RKO (cell line): ENCODE measurements at regions not wholly inside any gene's neighbourhood (a gene's known extent, or its start where the extent isn't known, plus 50 kb on each side); places are given as distances from the start of the nearest gene placed in this dataset.
"Not testable (repeated sequence)": the region's sequence is repeated elsewhere in the genome, so short reads cannot be mapped to it uniquely, and the experiment has no call there.

ENCODE experiments used
- DNase-seq: peaks from one replicate; pipeline ENCODE4 v3.0.0-alpha.2; 2016; ENCODE audit warnings: low spot score

DNA sequence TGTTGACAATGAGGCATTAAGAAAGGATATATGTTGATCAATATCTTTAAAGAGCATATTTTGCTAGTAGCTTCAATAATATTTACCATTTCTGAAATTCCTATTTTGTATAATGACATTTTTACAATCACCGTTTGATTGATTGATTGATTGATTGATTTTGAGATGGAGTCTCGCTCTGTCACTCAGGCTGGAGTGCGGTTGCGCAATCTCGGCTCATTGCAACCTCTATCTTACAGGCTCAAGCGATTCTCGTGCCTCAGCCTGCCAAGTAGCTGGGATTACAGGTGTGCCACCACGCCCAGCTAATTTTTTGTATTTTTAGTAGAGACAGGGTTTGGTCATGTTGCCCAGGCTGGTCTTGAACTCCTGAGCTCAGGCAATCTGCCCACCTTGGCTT is 150.9 kb upstream of the TEX13D start:
- not testable (repeated sequence) for DNase-seq

DNA sequence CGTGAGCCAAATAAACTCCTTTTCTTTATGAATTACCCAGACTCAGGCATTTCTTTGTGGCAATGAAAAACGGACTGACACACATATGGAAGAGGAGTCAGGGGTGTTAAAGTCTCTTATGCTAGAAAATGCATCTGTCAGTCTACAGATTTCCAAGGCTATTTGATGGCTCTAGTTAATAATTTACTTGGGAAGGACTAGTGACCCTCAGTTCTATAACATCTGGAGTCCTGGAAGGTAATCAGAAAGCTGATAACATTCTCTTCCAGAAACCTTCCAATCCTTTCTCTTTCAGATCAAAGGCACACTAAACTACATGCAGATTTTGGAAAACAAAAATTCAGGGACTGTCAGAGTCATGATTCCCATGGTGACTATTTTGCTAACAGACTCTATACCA is 142.0 kb upstream of the TEX13D start:
- DNase-seq = no peak

GRCh38 chrX:124194199-124194598 is 138.3 kb upstream of the TEX13D start:
- no peak for DNase-seq

DNA sequence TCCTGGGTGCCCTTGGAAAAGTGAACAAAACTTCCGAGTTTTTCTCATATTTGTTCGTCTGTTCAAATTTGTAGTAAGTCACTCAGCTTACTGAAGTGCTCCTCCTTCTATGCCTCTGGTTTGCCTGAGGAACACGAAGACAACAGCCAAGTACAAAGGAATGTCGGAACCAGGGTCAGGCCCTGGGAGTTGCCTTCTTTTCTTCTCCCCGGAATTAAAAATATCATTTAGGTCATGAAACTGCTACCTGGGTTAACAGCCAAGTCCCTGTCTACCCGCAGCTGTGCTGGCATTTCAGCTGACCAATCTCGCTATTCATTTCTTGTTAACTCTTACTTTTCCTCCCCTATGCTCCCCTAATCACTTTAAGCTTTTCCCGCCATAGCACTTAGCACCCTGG is 137.6 kb upstream of the TEX13D start:
- no peak for DNase-seq

GRCh38 chrX:124203311-124203710 is 129.1 kb upstream of the TEX13D start:
- no peak for DNase-seq

DNA sequence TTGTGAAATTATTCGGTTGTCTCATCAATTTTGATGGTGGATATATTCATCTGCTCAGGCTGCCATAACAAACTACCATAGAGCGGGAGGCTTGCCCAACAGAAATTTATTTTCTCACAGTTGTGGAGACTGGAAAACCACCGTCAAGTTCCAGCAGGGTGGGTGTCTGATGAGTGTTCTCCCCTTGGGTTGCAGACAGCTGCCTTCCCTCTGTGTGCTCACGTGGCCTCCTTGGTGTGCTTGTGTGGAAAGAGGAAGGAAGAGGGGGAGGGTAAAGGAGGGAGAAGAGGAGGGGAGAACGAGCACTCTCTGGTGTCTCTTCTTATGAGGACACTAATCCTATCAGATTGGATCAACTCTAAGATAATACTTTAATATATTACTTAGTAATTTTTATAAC is 123.8 kb upstream of the TEX13D start:
- no peak for DNase-seq

DNA sequence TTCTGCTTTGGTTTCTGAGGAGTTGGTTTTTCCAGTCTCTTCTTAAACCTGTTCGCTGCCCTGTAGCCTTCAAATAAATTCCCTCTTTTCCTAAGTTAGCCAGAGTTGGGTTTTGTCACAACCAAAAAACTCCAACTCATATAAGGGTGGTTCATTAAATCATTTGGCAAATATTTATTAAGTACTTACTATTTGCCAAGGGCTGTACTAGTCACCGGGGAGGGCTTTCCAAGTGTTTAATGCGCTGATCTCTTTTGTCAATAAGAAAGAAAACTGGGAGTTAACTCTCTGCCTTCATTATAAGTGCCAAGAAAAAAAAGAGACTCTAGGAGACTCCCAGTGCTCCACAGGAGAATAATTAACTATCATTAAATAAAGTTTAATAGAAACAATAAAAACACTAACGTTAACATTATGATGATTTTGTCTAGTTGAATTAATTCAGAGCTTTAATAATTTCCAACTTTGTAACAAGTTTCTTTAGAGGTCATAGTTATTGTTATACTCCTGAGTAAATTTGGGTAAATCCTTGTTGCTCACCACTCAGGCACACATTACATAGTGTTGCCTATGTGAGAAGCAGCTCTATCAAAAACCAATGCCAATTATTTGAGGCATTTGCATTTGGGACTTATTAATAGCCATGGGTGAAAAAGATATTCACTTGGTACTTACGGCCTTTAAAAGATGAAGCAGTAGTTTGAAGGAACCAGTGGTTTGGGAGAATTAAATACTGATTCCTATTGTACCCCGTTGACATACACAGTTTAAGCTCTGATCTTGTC is 122.5 kb upstream of the TEX13D start:
- no peak for DNase-seq

DNA sequence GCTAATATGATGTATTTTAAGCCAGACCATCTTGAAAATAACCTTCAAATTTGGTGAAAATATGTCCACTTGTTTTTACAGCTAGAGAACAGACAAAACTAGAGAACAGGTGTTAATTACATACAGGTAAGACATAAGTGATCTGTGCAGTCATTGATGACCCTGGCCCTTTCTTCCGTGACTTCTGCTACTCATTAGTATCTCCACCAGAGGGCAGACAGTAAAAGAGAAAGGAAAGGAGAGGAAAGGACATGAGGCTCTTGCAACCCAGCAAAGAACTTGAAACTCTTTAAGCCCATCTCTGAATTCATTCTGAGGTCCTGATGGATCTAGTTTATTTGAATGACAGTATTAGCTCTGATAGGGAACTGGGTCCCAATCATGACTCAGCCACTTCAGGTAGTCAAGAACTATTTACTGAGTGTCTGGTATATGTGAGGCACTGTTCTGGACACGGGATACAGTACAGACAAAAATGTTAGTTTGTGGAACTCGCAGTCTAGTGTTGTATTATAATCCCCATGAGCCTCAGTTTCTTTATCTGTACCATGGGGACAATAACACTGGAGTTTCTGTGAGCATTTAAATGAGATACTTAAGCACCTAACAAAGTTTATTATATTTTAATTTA is 121.0 kb upstream of the TEX13D start:
- peak; percentile 63 for DNase-seq

DNA sequence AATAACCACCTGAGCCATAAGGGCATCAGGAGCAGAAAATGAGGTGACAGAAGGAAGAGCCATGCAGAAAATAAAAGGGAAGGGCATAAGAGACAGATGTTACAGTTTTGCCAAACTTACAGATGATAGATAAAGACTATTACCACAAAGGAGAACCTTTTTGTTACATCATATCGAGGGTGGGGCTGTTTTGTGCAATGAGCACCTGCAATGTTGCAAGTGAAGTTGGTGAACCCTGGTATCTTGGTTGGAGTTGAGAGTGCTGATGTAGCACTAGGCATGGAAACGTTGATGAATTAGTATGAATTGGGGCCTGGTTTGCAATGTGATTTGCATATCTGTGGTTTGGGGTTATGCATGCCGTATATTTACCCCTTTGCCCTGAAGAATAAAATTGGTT is 119.8 kb upstream of the TEX13D start:
- no peak for DNase-seq

DNA sequence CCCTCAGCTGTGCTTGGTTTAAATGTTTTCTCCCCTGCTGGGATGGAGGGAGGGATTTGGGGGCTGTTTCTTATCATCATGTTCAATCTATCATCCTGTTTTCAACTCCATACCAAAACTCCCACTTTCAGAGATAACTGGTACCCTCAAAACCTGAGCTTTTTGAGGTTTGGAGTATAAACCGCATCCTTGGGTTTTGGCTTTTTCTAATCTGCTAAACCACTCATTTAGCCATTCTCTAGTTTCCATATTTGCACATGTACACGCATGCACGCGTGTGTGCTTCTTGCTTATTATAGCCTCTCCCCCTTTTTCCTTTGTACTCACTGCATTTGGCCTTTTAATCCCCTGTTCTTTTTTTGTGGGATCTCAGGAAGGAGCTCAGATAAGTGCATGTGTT is 116.7 kb upstream of the TEX13D start:
- no peak for DNase-seq

DNA sequence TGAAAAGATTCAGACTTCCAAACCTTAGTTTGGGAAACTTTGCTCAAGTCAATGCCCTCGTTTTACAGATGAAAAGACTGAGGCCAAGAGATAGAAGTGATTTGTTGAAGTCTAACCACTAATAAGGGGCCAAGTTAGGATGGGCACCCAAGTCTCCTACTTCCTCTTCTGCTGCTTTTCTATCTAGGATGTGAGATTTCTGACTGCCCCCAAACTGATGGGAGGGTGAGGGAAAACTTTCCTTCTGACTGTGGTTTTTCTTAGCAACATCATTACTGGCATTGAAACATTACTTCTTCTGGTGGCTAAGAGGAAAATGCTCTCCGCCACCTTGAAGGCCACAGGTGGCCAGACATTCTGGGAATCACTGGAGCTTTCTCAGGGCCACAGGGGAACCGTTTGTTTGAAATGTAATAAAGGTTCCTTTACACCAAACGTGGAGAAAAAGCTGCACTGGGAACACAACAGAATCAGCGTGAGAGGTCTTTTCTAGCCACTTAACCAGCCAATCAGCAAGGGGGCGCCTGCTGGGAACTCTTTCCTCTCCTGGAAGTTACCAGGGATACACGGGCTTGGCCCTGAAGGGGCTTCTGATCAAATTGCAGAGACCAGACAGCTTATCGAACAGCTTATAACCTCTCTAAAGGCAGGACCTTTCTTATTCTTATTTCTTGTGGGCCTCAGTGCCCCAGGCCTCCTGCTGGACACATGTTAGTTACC is 115.9 kb upstream of the TEX13D start:
- no peak for DNase-seq

DNA sequence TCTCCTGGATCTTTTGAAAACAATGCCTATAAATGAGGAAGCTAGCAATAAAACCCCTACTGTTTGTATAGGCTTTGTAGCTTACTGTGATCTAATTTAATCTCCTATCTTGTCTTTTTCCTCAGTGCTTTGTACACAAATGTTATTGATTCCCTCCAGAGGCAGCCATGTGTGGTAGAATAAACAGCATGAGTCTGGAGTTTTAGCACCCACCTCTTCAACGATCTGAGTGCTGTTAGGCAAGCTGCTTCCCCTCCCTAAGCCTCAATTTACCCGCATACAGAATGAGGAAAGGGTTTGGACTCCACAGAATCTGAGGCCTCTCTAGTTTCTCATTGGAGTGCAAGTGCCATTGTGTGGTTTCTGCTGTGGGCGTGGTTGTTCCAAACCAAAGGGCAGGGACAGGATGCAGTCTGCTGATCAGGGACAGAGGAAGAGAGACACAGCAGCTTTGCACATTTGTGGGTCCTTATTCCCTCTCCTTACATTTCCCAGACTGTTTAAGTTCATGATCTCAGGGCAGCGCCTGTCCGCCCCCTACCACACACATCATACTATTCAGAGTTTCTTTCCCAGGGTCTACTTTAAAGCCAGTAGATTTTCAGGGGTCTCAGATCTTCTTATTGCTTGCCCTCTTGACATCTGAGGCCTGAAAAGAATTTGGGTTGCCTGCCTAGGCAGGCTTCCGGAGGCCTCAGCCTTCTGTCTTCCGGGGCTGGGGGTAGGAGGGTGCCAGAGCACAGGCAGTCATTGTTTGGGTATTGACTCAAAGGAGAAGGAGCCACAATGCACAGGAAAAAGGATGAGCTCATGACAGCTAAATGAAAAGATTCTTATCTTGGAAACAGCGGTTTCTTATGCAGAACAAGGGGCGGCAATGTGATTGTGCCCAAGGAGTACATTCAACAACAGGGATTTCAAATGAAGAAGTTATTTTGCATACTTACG is 114.9 kb upstream of the TEX13D start:
- DNase-seq = no peak

DNA sequence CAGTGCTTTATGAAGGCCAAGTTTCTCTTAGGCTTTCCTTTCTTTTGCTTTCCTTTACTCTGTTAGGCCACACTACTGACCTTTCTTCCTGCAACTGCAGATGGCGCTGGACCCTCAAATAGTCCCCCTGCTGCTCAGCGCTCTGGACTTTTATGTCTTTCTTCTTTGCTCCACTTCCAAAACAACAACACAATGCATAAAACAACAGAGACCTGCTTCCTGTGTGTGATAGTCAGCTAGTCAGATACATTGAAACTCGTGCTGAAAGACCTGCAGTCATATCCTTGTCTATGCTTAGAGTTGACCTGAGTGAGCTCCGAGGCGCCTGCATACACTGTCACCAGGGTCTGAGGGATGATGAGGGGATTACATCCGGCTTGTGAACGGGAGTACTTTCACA is 108.9 kb upstream of the TEX13D start:
- DNase-seq = no peak

GRCh38 chrX:124224528-124224927 is 107.9 kb upstream of the TEX13D start:
- DNase-seq = no peak

DNA sequence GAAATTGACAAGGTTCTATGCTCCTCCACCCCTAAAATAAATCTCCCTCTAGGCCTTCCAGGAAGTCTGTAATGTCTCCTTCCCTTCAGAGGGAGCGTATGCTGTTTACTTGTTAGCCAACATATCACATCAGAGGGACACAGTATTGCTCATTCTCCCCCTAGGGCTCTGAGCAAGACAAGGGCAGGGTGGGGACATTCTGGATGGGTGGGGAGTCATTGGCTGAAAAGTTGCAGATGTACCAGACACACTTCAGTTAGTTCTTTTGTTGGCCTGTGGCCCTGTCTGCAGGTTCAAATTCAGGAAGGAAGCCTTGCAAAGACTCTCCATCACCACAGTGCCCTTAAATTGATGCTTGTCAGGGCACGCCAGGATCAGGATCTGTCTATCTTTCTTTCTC is 106.3 kb upstream of the TEX13D start:
- no peak for DNase-seq

- peak; percentile 4 for DNase-seq
Measured at GRCh38 chrX:124228849-124229248, 103.6 kb upstream of the TEX13D start.

- no peak for DNase-seq
Measured at GRCh38 chrX:124229374-124229773, 103.1 kb upstream of the TEX13D start.

DNA sequence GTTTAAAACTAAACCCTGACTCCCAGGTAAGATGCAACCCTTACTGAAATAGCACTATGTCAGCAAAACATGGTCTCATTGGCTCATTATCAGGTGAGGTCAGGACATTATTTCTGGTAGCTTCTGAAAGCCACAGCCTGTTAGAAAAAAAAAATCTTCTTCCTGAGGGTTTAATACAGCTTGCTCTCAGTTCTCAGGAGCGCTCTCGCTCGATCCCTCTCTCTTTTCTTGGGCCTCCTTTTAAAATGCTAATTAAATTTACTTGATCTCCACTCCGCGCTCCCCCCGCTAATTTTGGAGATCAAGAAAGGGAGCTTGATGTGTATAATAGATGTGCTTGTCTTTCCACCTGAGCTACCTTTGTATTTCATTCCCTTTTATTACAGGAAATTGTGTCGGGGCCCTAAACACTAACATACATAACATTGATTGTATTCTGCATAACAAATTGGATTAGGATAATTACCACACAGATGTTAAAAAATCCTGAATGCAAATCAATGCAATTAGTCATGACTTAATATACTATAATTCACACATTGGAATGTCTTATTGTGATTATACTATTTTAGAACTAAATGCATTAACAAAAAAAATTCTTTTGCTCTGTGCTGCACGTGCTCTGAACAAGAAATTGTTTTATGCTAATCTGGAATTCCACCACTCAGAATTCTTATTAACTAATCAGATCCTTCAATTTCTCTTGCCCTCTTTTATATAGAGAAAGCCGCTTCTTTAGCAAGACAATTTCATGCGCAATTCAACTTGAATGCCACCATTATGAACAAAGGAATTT is 101.6 kb upstream of the TEX13D start:
- DNase-seq = no peak

DNA sequence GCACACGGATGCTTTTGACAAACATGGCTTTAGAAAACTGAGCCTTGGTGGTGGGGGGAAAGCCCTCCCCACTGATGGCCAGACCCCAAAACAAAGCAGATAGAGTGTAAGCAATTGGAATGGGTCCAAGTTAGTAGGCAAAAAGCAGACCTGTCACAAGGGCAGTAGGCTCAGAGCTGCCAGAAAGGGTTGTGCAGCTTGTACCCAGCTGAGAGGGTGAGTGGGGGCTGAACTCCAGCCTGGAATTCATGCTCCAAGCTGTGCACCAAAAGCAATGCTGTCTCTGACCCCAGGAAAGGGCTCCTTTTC is 101.1 kb upstream of the TEX13D start:
- no peak for DNase-seq

- DNase-seq = no peak
Measured at GRCh38 chrX:124232523-124233201, 99.8 kb upstream of the TEX13D start.

DNA sequence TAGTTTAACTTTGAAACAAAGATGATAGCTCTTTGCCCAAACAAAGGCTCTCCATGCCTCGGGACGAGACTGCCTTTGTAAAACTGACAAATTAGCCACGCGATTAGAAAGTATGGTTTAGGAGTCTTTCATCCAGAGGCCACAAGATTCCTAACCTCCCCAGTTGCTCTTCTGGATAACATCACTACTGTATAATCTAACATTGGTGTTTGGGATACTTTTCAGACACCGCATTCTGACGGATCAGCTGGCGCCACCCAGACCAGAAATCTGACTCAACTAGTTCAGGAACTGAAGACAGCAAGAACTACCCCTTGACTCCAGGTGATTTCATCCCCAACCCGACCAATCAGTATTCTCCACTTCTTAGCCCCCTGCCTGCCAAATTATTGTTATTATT is 98.1 kb upstream of the TEX13D start:
- DNase-seq = no peak
